GM19324 (cell line): ENCODE measurements at regions not wholly inside any gene's neighbourhood (a gene's known extent, or its start where the extent isn't known, plus 50 kb on each side); places are given as distances from the start of the nearest gene placed in this dataset.
A peak's percentile ranks its signal among the peaks of the same experiment; 100 is the strongest.
"Not testable (repeated sequence)": the region's sequence is repeated elsewhere in the genome, so short reads cannot be mapped to it uniquely, and the experiment has no call there.

Experiments used
- ATAC-seq: cut with Tn5 transposase; IDR thresholded peaks from one replicate; pipeline ENCODE4 v1.9.1; 2021; ENCODE audit warnings: mild to moderate bottlenecking, moderate library complexity; ENCODE audit not compliant: unreplicated experiment, low FRiP score

- ATAC-seq, result peak; percentile 96
Measured at GRCh38 chr14:85934123-85934885, 404.4 kb downstream of the FLRT2 start.

- no peak for ATAC-seq
Measured at GRCh38 chr14:85921241-85921640, 391.3 kb downstream of the FLRT2 start.

DNA sequence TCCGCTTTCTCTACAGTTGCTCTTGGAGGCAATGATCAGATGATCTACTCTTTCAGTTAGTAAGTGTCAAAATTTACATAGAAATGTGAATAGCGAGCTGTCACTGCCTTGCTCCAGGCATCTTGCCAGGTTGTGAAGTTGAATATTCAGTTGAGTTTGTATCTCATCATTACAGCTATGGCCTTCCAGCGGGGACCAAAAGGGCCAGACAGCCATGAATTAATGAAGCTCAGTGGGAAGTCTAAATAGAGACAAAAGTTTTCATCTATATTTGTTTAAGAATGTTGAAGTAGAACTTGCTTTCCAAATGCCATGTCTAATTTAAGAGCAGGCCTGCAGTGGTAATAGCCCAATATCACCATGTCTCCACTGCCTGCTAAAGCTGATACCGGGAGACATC is 387.8 kb downstream of the FLRT2 start:
- no peak for ATAC-seq

DNA sequence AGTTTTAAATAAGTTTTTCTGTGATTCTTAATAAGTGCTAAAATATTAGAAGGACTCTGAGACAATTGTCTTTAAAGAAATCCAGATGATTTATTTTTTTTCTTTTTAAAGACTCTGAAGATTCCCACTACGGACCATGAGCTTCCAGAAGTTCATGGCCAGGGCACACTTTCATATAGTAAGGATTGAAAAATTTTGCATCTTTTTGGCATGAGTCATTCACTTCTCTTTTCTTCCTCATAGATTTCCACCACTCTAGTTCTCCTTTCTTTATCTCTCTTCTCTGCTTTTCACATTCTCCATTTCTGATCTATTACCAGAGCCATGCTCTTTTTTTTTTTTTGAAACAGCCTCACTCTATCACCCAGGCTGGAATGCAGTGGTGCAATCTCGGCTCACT is 385.8 kb downstream of the FLRT2 start:
- no peak for ATAC-seq

DNA sequence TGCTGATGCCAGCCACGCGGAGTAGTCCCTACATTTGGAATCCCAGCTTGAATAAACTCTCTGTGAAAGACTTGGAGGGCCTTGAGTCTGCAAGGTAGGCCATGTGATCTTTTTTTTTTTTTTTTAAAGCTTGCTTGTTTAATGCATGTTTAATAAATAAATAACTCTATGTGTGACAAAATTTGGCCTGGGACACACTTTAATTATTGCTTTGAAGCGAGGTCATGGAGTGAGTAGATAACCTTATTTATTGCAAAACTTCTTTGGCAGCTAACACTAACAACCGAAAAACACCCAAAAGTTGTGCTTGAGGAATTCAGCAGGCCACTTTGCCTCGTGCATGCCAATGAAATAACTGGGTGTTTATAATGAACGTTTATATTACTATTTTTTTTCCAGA is 382.2 kb downstream of the FLRT2 start:
- ATAC-seq, result no peak

DNA sequence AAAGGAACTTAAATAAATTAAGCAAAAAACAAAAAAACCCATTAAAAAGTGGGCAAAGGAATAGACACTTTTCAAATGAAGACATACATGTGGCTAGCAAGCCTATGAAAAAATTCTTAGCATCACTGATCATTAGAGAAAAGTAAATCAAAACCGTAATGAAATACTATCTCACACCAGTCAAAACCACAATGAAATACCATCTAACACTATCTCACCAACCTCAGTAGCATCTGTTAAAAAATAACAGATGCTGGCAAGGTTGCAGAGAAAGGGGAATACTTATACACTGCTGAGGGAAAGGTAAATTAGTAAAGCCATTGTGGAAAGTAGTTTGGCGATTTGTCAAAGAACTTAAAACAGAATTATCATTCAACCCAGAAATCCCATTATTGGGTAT is 381.1 kb downstream of the FLRT2 start:
- no peak for ATAC-seq

DNA sequence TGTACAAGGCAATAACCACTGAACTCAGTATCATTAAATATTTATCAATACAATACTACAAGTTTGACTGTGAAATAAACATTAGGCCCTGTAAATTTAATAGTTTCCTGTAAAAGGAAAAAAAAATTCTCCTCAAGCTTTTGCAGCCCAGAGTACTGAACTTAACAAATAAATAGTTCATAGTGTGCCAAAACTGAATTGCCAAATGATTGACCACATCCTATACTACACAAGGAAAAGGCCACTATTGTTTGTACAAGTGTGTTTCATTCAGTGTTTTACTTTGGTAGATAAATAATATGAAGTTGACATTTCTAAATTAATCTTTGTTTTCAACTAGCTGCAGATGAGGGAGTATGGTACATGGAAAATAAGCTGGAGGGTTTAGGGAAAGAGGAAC is 379.6 kb downstream of the FLRT2 start:
- no peak for ATAC-seq

- no peak for ATAC-seq
Measured at GRCh38 chr14:85907536-85907935, 377.6 kb downstream of the FLRT2 start.

DNA sequence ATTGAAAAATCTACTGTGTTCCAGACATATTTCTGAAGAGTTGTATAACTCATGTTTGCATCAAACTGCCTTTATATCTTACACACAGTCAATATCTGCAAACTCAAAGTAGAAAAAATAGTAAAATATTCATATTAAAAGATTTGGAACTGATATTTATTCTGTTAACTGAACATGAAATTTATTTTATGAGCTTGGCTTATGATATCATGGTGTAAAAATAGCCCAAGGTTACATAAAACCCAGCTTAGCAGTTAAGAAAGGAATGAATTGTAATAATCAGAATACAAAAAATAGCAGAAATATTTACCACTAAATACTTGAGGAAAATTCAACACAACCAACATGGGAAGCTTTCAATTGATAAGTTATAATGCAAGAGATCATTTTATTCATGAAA is 367.9 kb downstream of the FLRT2 start:
- ATAC-seq, result no peak

GRCh38 chr14:85895603-85896002 is 365.7 kb downstream of the FLRT2 start:
- ATAC-seq, result no peak

DNA sequence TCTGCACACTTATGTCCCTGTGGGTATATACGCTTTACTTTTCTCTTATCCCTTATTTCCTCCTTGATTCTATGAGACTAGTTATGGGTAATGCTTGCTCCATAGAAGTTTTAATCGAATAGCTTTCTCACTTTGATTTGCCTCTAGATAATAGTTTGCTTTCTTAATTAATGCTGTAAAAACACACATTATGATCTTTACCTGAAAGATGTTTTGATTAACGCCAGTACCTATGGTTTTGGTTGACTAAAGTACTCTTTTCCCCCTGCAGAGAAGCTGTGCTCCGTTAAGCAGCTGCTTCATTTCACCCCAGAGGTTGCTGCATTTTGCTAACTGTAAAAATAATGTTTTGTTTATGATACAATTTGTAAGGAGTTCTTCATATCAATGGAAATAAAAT is 362.3 kb downstream of the FLRT2 start:
- ATAC-seq, result no peak

GRCh38 chr14:85883966-85884365 is 354.0 kb downstream of the FLRT2 start:
- no peak for ATAC-seq

DNA sequence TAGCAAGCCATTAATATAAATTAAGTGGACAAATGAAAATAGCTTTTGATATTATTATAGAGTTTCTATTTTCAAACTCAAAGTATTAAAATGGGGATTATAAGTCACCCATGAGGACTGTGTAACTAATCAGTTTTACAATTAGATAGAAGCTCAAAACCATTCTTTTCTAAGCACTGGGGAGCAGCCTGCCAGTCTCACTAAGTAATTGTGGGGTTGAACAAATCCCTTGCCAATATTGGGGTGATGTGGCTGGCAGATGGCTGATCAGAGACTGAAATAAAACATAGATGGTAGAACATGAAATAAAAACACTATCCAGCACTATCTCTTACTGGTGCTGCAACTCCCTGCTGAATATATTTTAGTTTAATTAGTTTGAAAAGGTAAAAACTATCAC is 353.2 kb downstream of the FLRT2 start:
- ATAC-seq, result no peak

GRCh38 chr14:85881935-85882334 is 352.0 kb downstream of the FLRT2 start:
- ATAC-seq, result no peak

- ATAC-seq, result no peak
Measured at GRCh38 chr14:85878874-85879273, 348.9 kb downstream of the FLRT2 start.

- ATAC-seq, result no peak
Measured at GRCh38 chr14:85873006-85873405, 343.1 kb downstream of the FLRT2 start.

- ATAC-seq, result no peak
Measured at GRCh38 chr14:85867450-85867849, 337.5 kb downstream of the FLRT2 start.

- no peak for ATAC-seq
Measured at GRCh38 chr14:85865701-85866100, 335.8 kb downstream of the FLRT2 start.

DNA sequence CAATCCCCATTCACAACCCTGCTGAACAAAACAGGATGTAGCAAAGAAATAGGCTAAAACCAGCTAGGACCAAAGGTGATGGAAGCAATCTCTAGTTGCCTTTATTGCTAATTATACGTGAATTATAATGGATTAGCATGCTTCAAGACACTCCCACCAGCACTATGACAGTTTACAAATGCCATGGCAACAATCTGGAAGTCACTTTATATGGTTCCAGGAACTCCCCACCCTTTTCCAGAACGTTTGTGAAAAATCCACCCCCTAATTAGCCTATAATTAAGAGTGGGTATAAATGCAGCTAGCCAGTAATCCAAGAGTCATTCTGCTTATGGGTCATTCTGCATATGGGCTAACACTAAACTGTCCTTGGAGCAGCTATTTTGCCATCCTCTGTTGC is 328.7 kb downstream of the FLRT2 start:
- ATAC-seq, result no peak

- ATAC-seq, result no peak
Measured at GRCh38 chr14:85856430-85856829, 326.5 kb downstream of the FLRT2 start.

DNA sequence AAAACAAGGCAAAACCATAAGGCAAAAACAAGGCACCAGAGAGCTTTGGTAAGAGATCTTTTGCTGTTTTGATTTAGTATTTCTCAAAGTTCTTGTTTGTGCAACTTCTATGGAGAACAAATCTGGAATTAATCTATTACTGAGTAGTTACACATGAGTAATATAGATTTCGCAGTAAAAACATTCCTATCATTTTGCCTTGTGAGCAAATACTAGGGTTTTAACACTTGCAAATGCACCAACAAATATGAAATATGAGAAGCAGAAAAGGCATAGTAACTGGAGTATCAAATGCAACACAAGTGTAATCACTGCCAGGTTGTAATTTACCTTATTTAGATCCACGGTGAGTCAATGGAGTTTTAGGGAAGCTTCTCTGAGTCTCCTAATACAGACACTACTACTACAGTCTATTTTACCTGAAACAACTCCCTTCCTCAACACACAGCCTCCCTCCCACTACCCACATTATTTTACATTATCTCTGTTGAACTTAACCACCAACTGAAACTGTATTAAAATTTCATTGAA is 324.1 kb downstream of the FLRT2 start:
- ATAC-seq, result no peak

- no peak for ATAC-seq
Measured at GRCh38 chr14:85852906-85853305, 323.0 kb downstream of the FLRT2 start.

DNA sequence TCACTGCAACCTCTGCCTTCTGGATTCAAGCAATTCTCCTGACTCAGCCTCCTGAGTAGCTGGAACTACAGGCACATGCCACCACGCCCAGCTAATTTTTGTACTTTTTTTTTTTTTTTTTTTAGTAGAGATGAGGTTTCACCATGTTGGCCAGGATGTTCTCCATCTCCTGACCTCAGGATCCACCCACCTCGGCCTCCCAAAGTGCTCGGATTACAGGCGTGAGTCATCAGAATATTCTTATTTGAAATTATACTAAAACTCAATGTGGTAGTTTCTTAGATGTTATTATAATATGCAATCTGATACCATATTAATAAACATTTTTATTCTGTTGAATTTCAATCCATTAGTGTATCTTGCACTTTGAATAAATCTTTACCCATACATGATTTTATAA is 322.2 kb downstream of the FLRT2 start:
- not testable (repeated sequence) for ATAC-seq
